HG03442 (cell line): ENCODE measurements at regions not wholly inside any gene's neighbourhood (a gene's known extent, or its start where the extent isn't known, plus 50 kb on each side); places are given as distances from the start of the nearest gene placed in this dataset.
"Not testable (repeated sequence)": the region's sequence is repeated elsewhere in the genome, so short reads cannot be mapped to it uniquely, and the experiment has no call there.

ENCODE experiments used
- ATAC-seq: cut with Tn5 transposase; IDR thresholded peaks from one replicate; pipeline ENCODE4 v1.9.1; 2021; ENCODE audit warnings: mild to moderate bottlenecking, moderate library complexity; ENCODE audit not compliant: unreplicated experiment

- no peak for ATAC-seq
Observed at GRCh38 chr18:73563901-73564472, 583.6 kb downstream of the FBXO15 start.

DNA sequence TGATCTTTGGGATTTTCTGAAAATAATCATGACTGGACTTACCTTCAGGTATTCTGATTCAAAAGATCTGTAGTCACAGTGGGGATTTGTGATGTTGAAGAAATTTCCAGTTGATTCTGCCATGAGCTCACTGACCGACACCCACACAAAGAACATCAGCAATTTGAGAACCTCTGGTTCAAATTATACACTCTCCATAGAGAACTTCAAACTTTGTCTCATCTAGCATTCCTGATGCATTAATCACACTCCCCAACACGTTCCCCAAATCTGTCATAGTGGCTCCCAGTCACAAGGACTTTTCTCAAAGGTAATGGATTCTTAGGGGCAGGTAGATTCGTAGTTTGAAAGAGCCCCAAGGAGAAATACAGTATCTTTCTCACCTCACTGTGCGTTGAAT lies 584.3 kb downstream of the FBXO15 start:
- no peak for ATAC-seq

GRCh38 chr18:73556904-73557303 lies 590.7 kb downstream of the FBXO15 start:
- no peak for ATAC-seq

DNA sequence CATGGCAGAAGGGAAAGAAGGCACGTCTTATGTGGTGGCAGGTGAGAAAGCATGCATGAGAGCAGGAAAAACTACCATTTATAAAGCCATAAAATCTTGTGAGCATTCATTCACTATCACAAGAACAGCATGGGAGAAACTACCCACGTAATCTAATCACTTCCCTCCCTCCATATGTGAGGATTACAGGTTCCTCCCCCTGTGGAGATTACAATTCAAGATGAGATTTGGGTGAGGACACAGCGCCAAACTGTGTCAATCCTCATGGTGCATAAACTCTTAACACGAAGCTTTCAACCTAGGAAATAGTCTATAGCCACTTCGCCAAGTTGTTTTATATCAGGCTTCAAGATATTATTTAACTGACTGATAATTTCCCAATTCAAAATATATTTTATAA lies 595.5 kb downstream of the FBXO15 start:
- no peak for ATAC-seq

DNA sequence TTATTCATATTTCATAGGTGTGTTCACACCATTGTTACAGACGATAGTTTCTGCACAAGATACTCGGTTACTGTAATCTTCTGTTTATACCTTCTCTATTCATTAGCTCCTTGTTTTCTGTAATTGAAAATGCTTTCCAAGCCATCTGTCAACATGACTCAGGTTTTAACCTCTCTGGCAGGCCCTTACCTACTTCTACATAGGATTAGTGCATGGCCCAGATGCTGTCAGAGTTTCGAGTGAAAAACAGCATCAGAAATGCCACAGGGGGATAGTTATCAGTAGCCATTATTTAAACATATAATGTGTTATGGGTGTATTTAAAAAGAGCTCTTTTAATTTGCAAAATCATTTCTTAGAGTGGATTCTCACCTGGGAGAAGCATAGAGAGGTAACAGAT lies 596.4 kb downstream of the FBXO15 start:
- ATAC-seq: no peak

DNA sequence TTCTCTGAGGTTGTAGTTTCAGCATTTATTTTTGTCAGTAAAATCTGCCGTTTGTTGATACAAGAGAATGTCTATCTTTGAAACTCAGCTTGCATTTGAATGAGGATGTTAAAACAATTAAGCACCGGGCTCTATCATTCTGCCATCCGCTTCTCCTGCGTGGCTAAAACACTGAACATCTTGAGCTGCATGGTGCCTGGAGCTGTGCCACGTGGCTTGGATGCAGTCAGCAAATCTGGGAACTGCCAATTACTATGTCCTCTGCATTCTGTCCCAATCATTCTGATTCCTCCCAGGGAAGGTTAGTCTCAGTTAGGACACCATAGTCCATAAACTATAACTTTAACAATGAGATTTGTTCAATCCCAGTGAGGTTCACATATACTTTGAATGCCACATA lies 598.4 kb downstream of the FBXO15 start:
- ATAC-seq: no peak

DNA sequence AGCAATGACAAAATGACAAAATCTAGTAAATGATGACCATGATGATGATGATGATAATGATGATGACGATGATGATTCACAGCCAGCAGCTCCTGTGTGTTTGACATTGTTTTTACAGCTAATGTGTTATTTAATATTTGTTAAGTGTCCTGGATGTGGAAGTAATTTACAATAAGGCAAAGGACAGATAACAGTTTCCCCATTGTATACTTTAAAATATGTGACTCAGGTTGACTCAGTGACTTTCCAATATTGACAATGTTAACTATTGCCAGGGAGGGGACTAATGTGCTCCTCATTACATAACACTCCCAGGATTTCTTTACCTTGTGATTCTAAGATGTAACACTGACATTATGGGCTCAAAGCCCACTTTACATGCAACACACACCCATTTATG lies 602.2 kb downstream of the FBXO15 start:
- ATAC-seq: no peak

DNA sequence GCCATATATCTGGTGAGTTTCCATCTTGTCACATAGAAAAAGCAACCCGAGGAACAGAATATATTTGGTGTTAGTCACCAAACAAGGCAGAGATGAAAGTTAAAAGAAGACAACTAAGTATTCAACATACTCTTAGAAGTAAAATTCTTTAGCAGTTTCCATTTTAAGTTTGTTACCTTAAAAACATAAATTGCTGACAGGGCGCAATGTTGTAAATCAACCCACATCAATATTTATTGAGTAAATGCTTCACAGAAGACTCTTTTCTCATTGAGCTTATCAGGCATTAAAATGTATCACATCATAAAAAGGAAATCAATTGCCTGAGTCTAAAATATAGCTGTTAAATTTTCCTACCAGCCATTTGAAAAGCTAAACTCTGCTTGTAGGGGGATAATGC lies 603.0 kb downstream of the FBXO15 start:
- no peak for ATAC-seq

DNA sequence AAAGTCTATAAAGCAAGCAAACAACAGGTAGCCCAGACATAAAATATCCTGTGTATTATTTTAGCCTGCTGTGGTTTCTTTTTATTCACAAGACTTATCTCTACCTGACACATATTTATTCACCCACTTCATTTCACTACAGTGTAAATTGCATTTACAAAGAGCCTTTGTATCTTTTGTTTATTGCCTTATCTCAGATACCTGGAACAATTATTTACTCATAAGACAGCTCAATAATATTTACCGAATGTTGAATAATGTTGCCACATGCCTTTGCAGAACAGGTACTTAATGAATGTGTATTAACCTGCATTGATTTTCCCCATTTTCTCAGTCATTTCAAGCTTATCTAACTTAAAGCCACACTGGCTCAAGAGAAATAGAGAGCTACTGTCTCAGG lies 603.6 kb downstream of the FBXO15 start:
- no peak for ATAC-seq

DNA sequence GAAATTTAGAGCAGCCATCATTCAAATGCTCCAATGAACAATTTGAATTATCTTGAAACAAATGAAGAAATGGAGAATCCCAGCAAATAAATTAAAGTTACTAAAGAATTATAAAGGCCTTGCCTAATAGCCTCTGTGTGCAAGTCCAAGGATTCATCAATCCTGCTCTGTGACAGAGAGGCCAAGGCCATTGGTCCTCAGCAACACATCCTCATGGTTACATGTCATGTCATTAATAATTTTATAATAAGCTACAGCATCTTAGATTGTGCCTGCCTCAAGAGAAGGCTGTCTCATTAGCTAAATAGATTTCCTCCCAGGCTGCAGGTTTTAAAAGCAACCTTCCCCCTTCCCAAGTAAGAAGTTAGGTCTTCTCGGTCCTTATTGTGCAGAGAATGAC lies 611.6 kb downstream of the FBXO15 start:
- ATAC-seq: no peak

DNA sequence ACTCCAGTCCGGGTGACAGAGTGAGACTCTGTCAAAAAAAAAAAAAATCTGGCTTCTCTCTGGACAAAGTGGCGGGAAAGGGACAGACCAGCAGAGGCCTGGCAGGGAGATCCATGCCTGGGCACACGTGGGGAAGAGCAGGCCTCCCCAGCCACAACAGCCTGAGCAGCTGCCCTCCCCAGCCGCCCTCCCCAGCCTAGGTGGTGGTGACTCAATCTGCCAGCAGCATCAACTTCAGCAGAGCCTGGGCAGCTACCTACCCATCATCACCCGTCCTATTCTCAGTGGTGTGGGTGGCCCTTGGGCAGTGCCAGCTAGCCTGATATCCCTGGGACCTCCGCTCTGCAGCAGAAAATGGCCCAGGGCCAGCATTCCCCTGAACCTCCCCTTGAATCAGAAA lies 612.4 kb downstream of the FBXO15 start:
- no peak for ATAC-seq

- no peak for ATAC-seq
Observed at GRCh38 chr18:73531601-73532000, 616.0 kb downstream of the FBXO15 start.

- no peak for ATAC-seq
Observed at GRCh38 chr18:73528066-73528465, 619.6 kb downstream of the FBXO15 start.

GRCh38 chr18:73520229-73520628 lies 627.4 kb downstream of the FBXO15 start:
- no peak for ATAC-seq

GRCh38 chr18:73516056-73516455 lies 631.6 kb downstream of the FBXO15 start:
- not testable (repeated sequence) for ATAC-seq

DNA sequence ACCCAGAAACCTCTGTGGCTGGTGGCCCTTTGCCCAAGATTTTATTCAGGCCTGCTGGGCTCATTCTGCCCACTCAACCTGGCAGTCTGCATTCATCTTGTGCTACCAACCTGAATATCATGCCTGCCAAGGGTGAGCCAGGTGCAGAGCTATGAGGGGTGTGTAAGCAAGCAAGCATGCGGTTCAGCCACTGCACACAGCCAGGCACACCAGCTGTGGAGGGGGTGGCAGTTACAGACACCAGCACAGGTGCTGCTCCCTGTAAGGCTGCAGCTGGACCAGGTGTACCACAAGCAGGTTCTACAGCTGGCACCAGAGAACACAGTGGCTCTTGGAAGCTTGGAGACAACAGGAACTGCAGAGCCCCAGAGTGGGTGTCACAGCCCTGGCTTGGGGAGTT lies 633.2 kb downstream of the FBXO15 start:
- ATAC-seq: no peak

DNA sequence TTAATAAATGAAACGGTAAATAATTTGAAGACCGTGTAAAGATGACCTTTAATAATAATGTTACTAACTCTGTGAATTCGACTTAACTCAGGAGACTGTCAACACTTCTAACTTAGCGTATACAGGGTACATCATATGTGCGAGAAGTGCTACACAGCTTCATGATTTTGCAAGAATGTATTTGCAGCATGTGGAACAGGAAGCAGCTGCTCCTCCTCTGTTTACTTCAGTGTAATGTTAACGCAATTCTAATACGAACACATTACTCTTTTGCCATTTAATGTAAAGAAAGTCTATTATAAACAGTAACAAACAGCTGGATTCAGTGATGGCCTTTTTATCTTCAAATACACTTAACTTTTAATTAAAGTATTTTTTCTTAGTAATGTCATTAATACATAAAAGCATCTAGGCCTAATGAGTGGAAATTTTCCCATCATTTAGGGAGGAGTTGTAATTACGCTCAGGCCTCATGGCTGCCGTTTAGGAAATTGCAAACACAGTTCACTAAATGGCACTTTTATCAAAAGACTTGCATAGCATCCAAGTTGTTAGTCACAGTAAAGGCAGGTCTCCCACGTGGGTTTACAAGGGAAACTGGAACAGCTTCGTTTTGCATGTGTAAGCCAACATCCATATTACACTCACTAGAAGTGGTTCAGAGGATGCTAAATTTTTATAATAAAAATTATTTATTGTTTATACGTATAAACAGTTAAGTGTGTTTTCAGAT lies 635.7 kb downstream of the FBXO15 start:
- no peak for ATAC-seq

GRCh38 chr18:73509460-73509859 lies 638.2 kb downstream of the FBXO15 start:
- ATAC-seq: no peak

DNA sequence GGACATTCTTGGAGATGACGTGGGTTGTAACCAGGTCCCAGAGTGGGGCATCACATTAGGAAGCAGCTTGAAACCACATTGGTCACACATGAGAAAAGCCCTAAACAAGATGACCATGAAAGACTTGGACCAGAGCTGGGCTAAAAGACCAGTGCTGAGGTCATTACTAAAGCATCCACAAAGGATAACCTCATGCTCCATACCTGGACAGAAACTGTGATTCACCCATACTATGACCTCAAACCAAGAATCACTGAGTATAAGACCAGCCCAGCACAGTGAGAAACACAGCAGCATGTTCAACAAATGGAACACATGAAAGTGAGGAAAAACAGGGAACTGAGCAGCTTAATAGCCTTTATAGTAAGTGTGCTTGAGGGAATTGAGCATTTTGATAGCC lies 635.5 kb upstream of the NETO1 start:
- no peak for ATAC-seq

- ATAC-seq: no peak
Observed at GRCh38 chr18:73487966-73488365, 620.2 kb upstream of the NETO1 start.

DNA sequence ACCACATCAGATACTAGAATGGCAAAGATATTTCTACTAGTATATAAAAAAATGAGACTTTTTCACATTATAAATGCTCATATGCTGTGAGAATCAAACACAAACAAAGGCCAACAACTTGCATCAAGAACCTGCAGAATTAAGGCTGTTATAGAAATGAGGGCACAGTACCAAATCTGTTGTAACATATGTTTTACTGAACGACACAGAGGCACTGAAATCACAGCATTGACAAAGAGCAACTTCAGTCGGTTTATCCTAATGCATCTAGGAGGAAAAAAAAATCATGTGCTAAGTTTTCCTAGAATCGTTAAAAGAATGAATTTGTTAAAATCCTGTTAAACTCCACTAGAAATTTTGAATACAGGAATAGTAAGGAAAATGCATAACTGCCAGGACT lies 617.4 kb upstream of the NETO1 start:
- ATAC-seq: no peak

DNA sequence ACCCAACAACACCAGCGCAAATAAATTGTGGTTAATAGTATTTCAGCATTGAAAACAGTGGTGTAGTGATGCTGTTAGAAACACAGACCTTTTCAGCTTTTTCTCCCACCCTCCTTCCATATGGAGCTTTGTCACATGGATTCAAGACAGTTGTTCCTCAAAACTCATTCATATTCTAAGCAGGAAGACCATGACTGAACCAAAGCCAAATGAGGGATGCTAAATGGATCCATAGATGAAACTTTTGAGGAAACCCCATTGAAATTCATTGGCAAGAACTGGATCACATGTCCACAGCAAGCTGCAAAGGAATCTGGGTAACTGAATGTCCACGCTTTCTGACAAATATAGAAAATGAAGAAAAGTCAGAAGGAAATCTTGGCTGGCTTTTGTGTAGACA lies 615.1 kb upstream of the NETO1 start:
- no peak for ATAC-seq

GRCh38 chr18:73479477-73479876 lies 611.7 kb upstream of the NETO1 start:
- ATAC-seq: no peak
